Endometrial microvascular endothelial cells (primary cell): ENCODE measurements at regions not wholly inside any gene's neighbourhood (a gene's known extent, or its start where the extent isn't known, plus 50 kb on each side); places are given as distances from the start of the nearest gene placed in this dataset.

ENCODE experiments used
- in situ Hi-C: cut with HindIII; loops from 2 replicates; pipeline ENCODE4 v1.10.0; 2017; ENCODE audit warnings: low sequenced_read_pairs, low pct_unique_long_range_greater_than_20kb; ENCODE audit errors: inconsistent ontology term

- in situ Hi-C loops: no loop called here
These were observed 391.7 kb downstream of the METTL4 start for GRCh38 chr18:2179498-2180183.

- in situ Hi-C loops: no loop called here
These were observed 390.7 kb downstream of the METTL4 start for GRCh38 chr18:2180586-2180985.

GRCh38 chr18:2183432-2183831, 387.9 kb downstream of the METTL4 start:
- in situ Hi-C loops: no loop called here

- in situ Hi-C loops: no loop called here
These were observed 384.3 kb downstream of the METTL4 start for GRCh38 chr18:2186967-2187366.

GRCh38 chr18:2188258-2188657, 383.0 kb downstream of the METTL4 start:
- in situ Hi-C loops: no loop called here

GRCh38 chr18:2191180-2191790, 380.0 kb downstream of the METTL4 start:
- in situ Hi-C loops: no loop called here

GRCh38 chr18:2192562-2192961, 378.7 kb downstream of the METTL4 start:
- in situ Hi-C loops: no loop called here

- in situ Hi-C loops: no loop called here
These were observed 373.4 kb downstream of the METTL4 start for GRCh38 chr18:2197946-2198345.

GRCh38 chr18:2199060-2199459, 372.2 kb downstream of the METTL4 start:
- in situ Hi-C loops: no loop called here

- in situ Hi-C loops: no loop called here
These were observed 370.2 kb downstream of the METTL4 start for GRCh38 chr18:2201036-2201600.

GRCh38 chr18:2204736-2205135, 366.6 kb downstream of the METTL4 start:
- in situ Hi-C loops: no loop called here

GRCh38 chr18:2207294-2207693, 364.0 kb downstream of the METTL4 start:
- in situ Hi-C loops: no loop called here

- in situ Hi-C loops: no loop called here
These were observed 358.6 kb downstream of the METTL4 start for GRCh38 chr18:2212598-2213205.

- in situ Hi-C loops: no loop called here
These were observed 357.4 kb downstream of the METTL4 start for GRCh38 chr18:2213905-2214304.

GRCh38 chr18:2217356-2217755, 353.9 kb downstream of the METTL4 start:
- in situ Hi-C loops: no loop called here

- in situ Hi-C loops: no loop called here
These were observed 353.2 kb downstream of the METTL4 start for GRCh38 chr18:2218101-2218500.

- in situ Hi-C loops: no loop called here
These were observed 351.6 kb downstream of the METTL4 start for GRCh38 chr18:2219706-2220105.

GRCh38 chr18:2222270-2223185, 348.8 kb downstream of the METTL4 start:
- in situ Hi-C loops: no loop called here

- in situ Hi-C loops: no loop called here
These were observed 347.9 kb downstream of the METTL4 start for GRCh38 chr18:2223449-2223848.
